ENCODE measurements at regions not wholly inside any gene's neighbourhood (a gene's known extent, or its start where the extent isn't known, plus 50 kb on each side); places are given as distances from the start of the nearest gene placed in this dataset.

GRCh38 chr10:130986846-130987245, 324.7 kb downstream of the TCERG1L start:
- TF ChIP-seq, protein P1, sequence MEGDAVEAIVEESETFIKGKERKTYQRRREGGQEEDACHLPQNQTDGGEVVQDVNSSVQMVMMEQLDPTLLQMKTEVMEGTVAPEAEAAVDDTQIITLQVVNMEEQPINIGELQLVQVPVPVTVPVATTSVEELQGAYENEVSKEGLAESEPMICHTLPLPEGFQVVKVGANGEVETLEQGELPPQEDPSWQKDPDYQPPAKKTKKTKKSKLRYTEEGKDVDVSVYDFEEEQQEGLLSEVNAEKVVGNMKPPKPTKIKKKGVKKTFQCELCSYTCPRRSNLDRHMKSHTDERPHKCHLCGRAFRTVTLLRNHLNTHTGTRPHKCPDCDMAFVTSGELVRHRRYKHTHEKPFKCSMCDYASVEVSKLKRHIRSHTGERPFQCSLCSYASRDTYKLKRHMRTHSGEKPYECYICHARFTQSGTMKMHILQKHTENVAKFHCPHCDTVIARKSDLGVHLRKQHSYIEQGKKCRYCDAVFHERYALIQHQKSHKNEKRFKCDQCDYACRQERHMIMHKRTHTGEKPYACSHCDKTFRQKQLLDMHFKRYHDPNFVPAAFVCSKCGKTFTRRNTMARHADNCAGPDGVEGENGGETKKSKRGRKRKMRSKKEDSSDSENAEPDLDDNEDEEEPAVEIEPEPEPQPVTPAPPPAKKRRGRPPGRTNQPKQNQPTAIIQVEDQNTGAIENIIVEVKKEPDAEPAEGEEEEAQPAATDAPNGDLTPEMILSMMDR (conservative IDR thresholded peaks at IDR 0.05; ENCODE audit: low read depth, low read length): no peak
- TF ChIP-seq EZH2 (IDR thresholded peaks at IDR 0.05; ENCODE audit: low read length, unreplicated experiment): no peak
